Fibroblast of the aortic adventitia (primary cell): ENCODE measurements at regions not wholly inside any gene's neighbourhood (a gene's known extent, or its start where the extent isn't known, plus 50 kb on each side); places are given as distances from the start of the nearest gene placed in this dataset.

Source experiments
- DNase-seq: peaks from one replicate; pipeline ENCODE4 v3.0.0-alpha.2; 2010; ENCODE audit warnings: low read depth
- H3K4me3 ChIP-seq: 2 replicates; pipeline ENCODE4 v1.5.1; 2011; ENCODE audit warnings: low read depth, mild to moderate bottlenecking, control low read depth, low read length, moderate library complexity
- TF ChIP-seq, protein P1 (sequence below): IDR thresholded peaks from 2 replicates; pipeline ENCODE4 v1.5.1; 2011; ENCODE audit warnings: mild to moderate bottlenecking, low read length, control low read depth, inconsistent platforms; ENCODE audit not compliant: insufficient read depth

DNA sequence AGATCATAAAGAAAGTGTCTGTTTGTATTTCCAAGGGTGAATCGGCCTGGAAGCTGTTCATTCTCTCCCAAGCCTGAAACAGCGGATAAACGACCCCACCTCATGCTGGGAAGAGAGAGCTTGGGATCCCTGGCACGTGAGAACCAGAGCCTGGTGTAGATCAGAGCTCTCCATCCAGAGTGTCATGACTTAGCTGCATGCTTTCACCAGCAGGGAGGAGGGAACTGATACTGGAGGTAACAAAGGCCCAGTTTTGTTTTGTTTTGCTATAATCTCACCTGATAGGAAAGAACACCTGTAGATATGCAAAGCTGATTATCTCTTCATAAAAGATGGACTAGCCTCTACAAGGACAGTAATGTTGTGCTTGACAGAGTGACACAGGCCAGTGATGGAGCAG lies 236.6 kb downstream of the POM121L12 start:
- TF ChIP-seq, protein P1, sequence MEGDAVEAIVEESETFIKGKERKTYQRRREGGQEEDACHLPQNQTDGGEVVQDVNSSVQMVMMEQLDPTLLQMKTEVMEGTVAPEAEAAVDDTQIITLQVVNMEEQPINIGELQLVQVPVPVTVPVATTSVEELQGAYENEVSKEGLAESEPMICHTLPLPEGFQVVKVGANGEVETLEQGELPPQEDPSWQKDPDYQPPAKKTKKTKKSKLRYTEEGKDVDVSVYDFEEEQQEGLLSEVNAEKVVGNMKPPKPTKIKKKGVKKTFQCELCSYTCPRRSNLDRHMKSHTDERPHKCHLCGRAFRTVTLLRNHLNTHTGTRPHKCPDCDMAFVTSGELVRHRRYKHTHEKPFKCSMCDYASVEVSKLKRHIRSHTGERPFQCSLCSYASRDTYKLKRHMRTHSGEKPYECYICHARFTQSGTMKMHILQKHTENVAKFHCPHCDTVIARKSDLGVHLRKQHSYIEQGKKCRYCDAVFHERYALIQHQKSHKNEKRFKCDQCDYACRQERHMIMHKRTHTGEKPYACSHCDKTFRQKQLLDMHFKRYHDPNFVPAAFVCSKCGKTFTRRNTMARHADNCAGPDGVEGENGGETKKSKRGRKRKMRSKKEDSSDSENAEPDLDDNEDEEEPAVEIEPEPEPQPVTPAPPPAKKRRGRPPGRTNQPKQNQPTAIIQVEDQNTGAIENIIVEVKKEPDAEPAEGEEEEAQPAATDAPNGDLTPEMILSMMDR = no peak
- no peak overlapping the region for H3K4me3 ChIP-seq
- DNase-seq = no peak

DNA sequence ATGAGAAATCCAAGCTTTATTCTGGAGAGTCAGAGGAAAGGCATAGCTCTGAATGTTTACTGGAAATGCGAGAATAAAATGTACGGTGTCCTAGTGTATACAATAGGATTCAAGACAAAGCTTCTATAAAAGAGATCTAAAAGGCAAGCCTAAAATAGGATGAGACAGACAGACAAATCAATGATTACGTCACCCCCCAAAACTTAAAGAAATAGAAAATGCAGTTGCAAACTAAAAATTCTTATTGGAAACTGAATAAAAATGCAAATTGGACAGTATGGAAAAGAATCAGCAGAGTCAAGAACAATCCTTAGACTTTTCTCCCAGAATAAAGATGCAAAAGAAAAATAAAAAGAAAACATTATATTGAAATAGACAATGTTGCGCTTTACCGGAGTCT lies 245.9 kb downstream of the POM121L12 start:
- TF ChIP-seq, protein P1 = no peak
- no peak for DNase-seq
- no peak overlapping the region for H3K4me3 ChIP-seq

DNA sequence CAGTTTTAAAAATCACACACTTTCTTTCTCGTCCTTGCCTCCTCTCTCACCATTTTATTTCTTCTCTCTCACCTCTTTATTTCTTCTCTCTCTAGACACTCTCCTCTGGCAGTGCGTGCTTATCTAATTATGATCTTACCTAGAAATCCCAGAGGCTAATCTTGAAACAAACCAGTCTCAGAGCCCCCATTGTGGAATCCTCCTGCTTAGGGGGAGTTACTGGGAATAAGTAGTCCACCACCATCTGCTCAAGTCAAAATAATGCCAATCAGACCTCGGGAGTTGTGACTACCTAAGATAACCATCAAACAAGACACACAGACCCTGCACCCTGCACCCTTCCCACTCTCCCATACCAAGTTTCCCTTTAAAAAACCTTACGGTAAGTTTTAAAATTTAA lies 256.9 kb downstream of the POM121L12 start:
- H3K4me3 ChIP-seq = no peak overlapping the region
- DNase-seq = no peak
- TF ChIP-seq, protein P1 = no peak

GRCh38 chr7:53302496-53303246 lies 267.2 kb downstream of the POM121L12 start:
- no peak for DNase-seq
- TF ChIP-seq, protein P1 = no peak
- H3K4me3 ChIP-seq = no peak overlapping the region

DNA sequence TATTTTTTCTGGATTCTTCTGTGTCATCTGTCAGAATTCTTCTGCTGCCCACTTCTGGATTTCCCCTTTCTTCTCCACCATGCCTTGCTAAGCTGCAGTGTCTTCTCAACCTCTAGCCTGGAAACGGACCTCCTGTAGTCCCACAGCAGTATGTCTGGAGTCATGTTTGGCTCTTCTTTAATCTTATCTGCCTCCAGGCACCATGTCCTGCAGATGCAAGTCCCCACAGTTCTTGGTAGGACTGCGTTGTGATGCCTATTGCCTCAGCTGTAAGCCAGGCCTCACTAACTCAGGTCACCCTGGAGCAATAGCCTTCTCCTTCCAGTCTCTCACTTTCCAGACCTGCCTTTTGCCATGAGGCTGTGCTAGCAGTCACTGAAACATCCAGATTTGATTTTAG lies 268.3 kb downstream of the POM121L12 start:
- TF ChIP-seq, protein P1 = no peak
- no peak overlapping the region for H3K4me3 ChIP-seq
- DNase-seq = no peak

DNA sequence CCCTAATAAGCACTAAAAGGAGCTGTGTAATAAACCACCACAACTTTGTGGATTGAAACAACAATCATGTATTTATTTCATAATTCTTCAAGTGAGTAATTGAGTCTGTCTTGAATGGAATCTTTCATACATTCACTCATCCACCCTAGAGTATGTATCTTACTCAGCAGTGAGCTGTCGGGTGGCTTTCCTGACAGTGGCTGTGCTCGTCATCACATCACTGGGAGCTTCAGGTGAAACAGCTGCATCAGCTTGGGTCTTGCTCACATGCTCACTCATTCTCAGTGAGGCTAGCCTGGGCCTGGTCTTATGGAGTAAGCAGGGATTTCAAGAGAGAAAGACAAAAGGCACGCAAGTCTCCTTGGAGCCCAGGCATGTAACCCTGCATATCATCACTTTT lies 271.4 kb downstream of the POM121L12 start:
- DNase-seq = no peak
- H3K4me3 ChIP-seq = no peak overlapping the region
- TF ChIP-seq, protein P1 = no peak

DNA sequence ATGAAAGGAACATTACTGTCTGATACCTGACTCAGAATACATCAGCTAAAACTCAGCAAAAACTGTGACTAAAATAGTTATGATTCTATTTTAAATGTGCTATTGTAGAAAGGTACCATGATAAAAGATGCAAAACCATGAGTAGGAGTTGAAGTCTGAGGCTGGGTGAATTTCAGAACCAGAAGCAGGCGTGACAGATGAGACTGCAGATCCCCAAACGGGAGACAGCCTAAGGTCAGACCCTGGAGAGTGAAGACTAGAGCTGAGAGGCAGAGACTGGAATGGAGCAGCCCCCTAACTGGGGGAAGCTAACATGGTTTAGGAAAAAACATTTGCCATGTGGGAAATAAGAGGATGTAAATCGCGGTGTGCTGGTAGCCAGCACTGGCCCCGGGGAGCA lies 275.8 kb downstream of the POM121L12 start:
- TF ChIP-seq, protein P1 = no peak
- no peak overlapping the region for H3K4me3 ChIP-seq
- no peak for DNase-seq
